SU-DHL-6 (cell line): ENCODE measurements at regions not wholly inside any gene's neighbourhood (a gene's known extent, or its start where the extent isn't known, plus 50 kb on each side); places are given as distances from the start of the nearest gene placed in this dataset.

Experiments
- H2AFZ ChIP-seq: fragments of 200-600 bp; sonication (generic); 2 replicates; pipeline ENCODE4 v1.6.1; 2014; ENCODE audit warnings: low read depth, mild to moderate bottlenecking, moderate library complexity, mixed read lengths, antibody characterized with exemption, low read length; ENCODE audit not compliant: severe bottlenecking
- H3F3A ChIP-seq: fragments of 200-600 bp; shearing (Covaris generic); 2 replicates; pipeline ENCODE4 v1.6.0; 2016; ENCODE audit warnings: antibody characterized with exemption, mild to moderate bottlenecking; ENCODE audit not compliant: insufficient read depth
- H3K27ac ChIP-seq: fragments of 200-600 bp; sonication (generic); 2 replicates; pipeline ENCODE4 v1.5.1; 2016; ENCODE audit warnings: low read depth, mild to moderate bottlenecking, low read length, moderate library complexity, mixed read lengths
- H3K27me3 ChIP-seq: fragments of 200-600 bp; sonication (generic), shearing (Covaris generic); 2 replicates; pipeline ENCODE4 v1.6.0; 2014; ENCODE audit warnings: mild to moderate bottlenecking, low read length
- H3K36me3 ChIP-seq: fragments of 200-600 bp; sonication (generic); 2 replicates; pipeline ENCODE4 v1.6.1; 2014; ENCODE audit warnings: mild to moderate bottlenecking, low read length, mixed read lengths
- H3K4me2 ChIP-seq: fragments of 300-600, 200-600 bp; shearing (Covaris generic), sonication (generic); 2 replicates; pipeline ENCODE4 v1.6.0; 2014; ENCODE audit warnings: low read length, low read depth, mild to moderate bottlenecking; ENCODE audit not compliant: poor library complexity, severe bottlenecking
- H3K4me3 ChIP-seq: fragments of 200-600 bp; sonication (generic); 2 replicates; pipeline ENCODE4 v1.5.1; 2014; ENCODE audit warnings: antibody characterized with exemption, low read length, mild to moderate bottlenecking, mixed read lengths; ENCODE audit not compliant: insufficient read depth, poor library complexity, severe bottlenecking
- H3K79me2 ChIP-seq: fragments of 200-600 bp; sonication (generic); 2 replicates; pipeline ENCODE4 v1.6.1; 2014; ENCODE audit warnings: mild to moderate bottlenecking, low read length, moderate library complexity; ENCODE audit not compliant: insufficient read depth
- H3K9ac ChIP-seq: fragments of 200-600 bp; sonication (generic); 2 replicates; pipeline ENCODE4 v1.7.0; 2014; ENCODE audit warnings: mild to moderate bottlenecking, low read length
- H3K9me2 ChIP-seq: fragments of 200-600 bp; sonication (generic); replicated peaks from 2 replicates; pipeline ENCODE4 v1.6.1; 2014; ENCODE audit warnings: low read length; ENCODE audit not compliant: insufficient read depth
- H3K9me3 ChIP-seq: fragments of 200-600 bp; sonication (generic); 2 replicates; pipeline ENCODE4 v1.6.1; 2014; ENCODE audit warnings: low read length, mixed read lengths; ENCODE audit not compliant: insufficient read depth
- H4K20me1 ChIP-seq: fragments of 200-600 bp; sonication (generic); 2 replicates; pipeline ENCODE4 v1.6.1; 2014; ENCODE audit warnings: low read depth, mild to moderate bottlenecking, antibody characterized with exemption, low read length, moderate library complexity, mixed read lengths
- CTCF ChIP-seq: fragments of 200-600 bp; sonication (generic); IDR thresholded peaks from one replicate; pipeline ENCODE4 v1.5.1; 2017; ENCODE audit warnings: antibody characterized with exemption, mild to moderate bottlenecking, low read length, moderate library complexity; ENCODE audit not compliant: insufficient read depth, poor library complexity, severe bottlenecking
- EZH2phosphoT487 ChIP-seq: fragments of 200-600 bp; sonication (generic), shearing (Covaris generic); conservative IDR thresholded peaks from 2 replicates; pipeline ENCODE4 v1.6.1; 2018; ENCODE audit warnings: mild to moderate bottlenecking, antibody characterized with exemption, low read length, moderate library complexity, mixed read lengths

- H3K9me2 ChIP-seq = no peaks in the 10 kb centered on the region
- H3K27ac ChIP-seq = no peak overlapping the region
- H3K79me2 ChIP-seq = no peaks in the 10 kb centered on the region
- TF ChIP-seq EZH2phosphoT487 = no peak
- no peak for TF ChIP-seq CTCF
- no peak overlapping the region for H3K9ac ChIP-seq
- H3K36me3 ChIP-seq = no peaks in the 10 kb centered on the region
- no peak overlapping the region for H2AFZ ChIP-seq
- no peak overlapping the region for H3K4me3 ChIP-seq
- no peak overlapping the region for H3K4me2 ChIP-seq
- H4K20me1 ChIP-seq = no peaks in the 10 kb centered on the region
- no peaks in the 10 kb centered on the region for H3F3A ChIP-seq
- no peaks in the 10 kb centered on the region for H3K9me3 ChIP-seq
- no peaks in the 10 kb centered on the region for H3K27me3 ChIP-seq
Measured at GRCh38 chr13:84430015-84430414, 547.7 kb upstream of the SLITRK1 start.

GRCh38 chr13:84418041-84418440 is 535.8 kb upstream of the SLITRK1 start:
- no peak for TF ChIP-seq EZH2phosphoT487
- no peak for TF ChIP-seq CTCF
- Histone ChIP-seq H3K27ac (no peak overlapping the region), H3K27me3 (no peaks in the 10 kb centered on the region), H3K4me2 (no peak overlapping the region), H3K9me2 (no peaks in the 10 kb centered on the region), H3K4me3 (no peak overlapping the region), H4K20me1 (no peaks in the 10 kb centered on the region), H2AFZ (no peak overlapping the region), H3K79me2 (no peaks in the 10 kb centered on the region), H3K9ac (no peak overlapping the region), H3F3A (no peaks in the 10 kb centered on the region), H3K36me3 (no peaks in the 10 kb centered on the region), H3K9me3 (no peaks in the 10 kb centered on the region; the same call in 1 of the 2 replicates)

- Histone ChIP-seq H4K20me1 (no peaks in the 10 kb centered on the region), H3K4me2 (no peak overlapping the region), H3F3A (no peaks in the 10 kb centered on the region), H3K9me3 (no peaks in the 10 kb centered on the region; the same call in 1 of the 2 replicates), H3K36me3 (no peaks in the 10 kb centered on the region), H3K27ac (no peak overlapping the region), H3K79me2 (no peaks in the 10 kb centered on the region), H2AFZ (no peak overlapping the region), H3K4me3 (no peak overlapping the region), H3K27me3 (no peaks in the 10 kb centered on the region), H3K9me2 (no peaks in the 10 kb centered on the region), H3K9ac (no peak overlapping the region)
- TF ChIP-seq CTCF (no peak), EZH2phosphoT487 (no peak)
Measured at GRCh38 chr13:84417416-84417815, 535.1 kb upstream of the SLITRK1 start.
